NCI-H2227 (cell line): ENCODE measurements at regions not wholly inside any gene's neighbourhood (a gene's known extent, or its start where the extent isn't known, plus 50 kb on each side); places are given as distances from the start of the nearest gene placed in this dataset.
A peak's percentile ranks its signal among the peaks of the same experiment; 100 is the strongest.

Experiments used
- DNase-seq: peaks from one replicate; lab custom pipeline; 2025; ENCODE audit not compliant: unreplicated experiment; lab: John Stamatoyannopoulos, UW

- no peak for DNase-seq
Measured at GRCh38 chr13:34300559-34300958, 482.6 kb downstream of the RFC3 start.

- DNase-seq, result no peak
Measured at GRCh38 chr13:34302596-34302995, 484.6 kb downstream of the RFC3 start.

GRCh38 chr13:34303346-34303745 is 485.4 kb downstream of the RFC3 start:
- DNase-seq, result no peak

GRCh38 chr13:34307607-34308006 is 489.7 kb downstream of the RFC3 start:
- no peak for DNase-seq

- DNase-seq, result no peak
Measured at GRCh38 chr13:34308725-34309124, 490.8 kb downstream of the RFC3 start.

- DNase-seq, result peak; percentile 8
Measured at GRCh38 chr13:34310539-34310938, 492.6 kb downstream of the RFC3 start.

GRCh38 chr13:34311251-34311650 is 493.3 kb downstream of the RFC3 start:
- DNase-seq, result no peak

- no peak for DNase-seq
Measured at GRCh38 chr13:34312578-34312977, 494.6 kb downstream of the RFC3 start.

- no peak for DNase-seq
Measured at GRCh38 chr13:34320084-34320483, 502.1 kb downstream of the RFC3 start.

- no peak for DNase-seq
Measured at GRCh38 chr13:34322014-34322742, 504.2 kb downstream of the RFC3 start.

GRCh38 chr13:34322743-34323074 is 504.8 kb downstream of the RFC3 start:
- DNase-seq, result no peak

- no peak for DNase-seq
Measured at GRCh38 chr13:34335014-34336007, 517.4 kb downstream of the RFC3 start.

GRCh38 chr13:34338102-34338501 is 520.2 kb downstream of the RFC3 start:
- DNase-seq, result no peak

- DNase-seq, result no peak
Measured at GRCh38 chr13:34340534-34340933, 522.6 kb downstream of the RFC3 start.

- DNase-seq, result no peak
Measured at GRCh38 chr13:34343413-34343940, 525.5 kb downstream of the RFC3 start.

GRCh38 chr13:34344816-34345215 is 526.9 kb downstream of the RFC3 start:
- no peak for DNase-seq

- peak; percentile 19 for DNase-seq
Measured at GRCh38 chr13:34345258-34345965, 527.5 kb downstream of the RFC3 start.

GRCh38 chr13:34346626-34347025 is 528.7 kb downstream of the RFC3 start:
- DNase-seq, result no peak

GRCh38 chr13:34347784-34348573 is 530.0 kb downstream of the RFC3 start:
- DNase-seq, result no peak

- DNase-seq, result no peak
Measured at GRCh38 chr13:34349091-34349722, 531.3 kb downstream of the RFC3 start.
